HG02642 (cell line): ENCODE measurements at regions not wholly inside any gene's neighbourhood (a gene's known extent, or its start where the extent isn't known, plus 50 kb on each side); places are given as distances from the start of the nearest gene placed in this dataset.

Source experiments
- ATAC-seq: cut with Tn5 transposase; IDR thresholded peaks from one replicate; pipeline ENCODE4 v1.9.1; 2021; ENCODE audit warnings: mild to moderate bottlenecking; ENCODE audit not compliant: unreplicated experiment, poor library complexity

DNA sequence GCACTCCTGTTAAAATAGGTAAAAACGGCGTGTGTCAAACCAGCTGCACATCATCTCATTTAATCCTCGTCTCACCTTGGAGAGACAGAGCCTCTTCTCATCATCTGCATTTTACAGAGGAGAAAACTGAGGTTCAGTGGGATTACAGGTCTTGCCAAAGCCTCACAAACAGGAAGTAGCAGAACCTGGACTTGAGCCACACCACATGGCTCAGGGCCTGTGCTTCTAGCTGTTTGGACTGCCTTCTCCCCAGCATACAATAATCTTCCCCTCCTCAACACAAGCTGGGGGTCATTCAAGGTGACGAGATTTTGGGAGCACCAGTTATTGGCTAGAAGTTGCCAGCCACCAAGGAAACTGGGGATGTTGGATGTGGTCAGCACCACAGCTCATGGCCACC is 167.9 kb upstream of the ZC3H12A start:
- no peak for ATAC-seq

DNA sequence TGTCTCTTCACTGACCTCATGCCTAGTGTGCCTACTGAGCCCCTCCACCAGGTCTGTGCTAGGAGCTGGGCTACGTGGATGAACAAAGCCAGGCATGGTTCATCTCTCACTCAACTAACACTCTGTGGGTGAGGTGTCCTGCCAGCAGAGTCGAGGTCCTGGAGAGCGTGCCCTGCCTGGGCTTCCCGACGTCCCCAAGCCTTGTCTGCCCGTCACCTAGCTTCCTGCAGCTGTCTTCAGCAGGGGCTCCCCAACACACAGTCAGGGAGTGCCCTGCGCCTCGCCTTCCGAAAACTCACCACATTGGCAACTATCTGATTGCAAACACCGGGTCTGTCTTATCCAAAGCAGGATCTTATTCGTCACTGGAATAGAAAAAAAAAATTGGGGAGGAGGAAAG is 167.5 kb upstream of the ZC3H12A start:
- no peak for ATAC-seq

DNA sequence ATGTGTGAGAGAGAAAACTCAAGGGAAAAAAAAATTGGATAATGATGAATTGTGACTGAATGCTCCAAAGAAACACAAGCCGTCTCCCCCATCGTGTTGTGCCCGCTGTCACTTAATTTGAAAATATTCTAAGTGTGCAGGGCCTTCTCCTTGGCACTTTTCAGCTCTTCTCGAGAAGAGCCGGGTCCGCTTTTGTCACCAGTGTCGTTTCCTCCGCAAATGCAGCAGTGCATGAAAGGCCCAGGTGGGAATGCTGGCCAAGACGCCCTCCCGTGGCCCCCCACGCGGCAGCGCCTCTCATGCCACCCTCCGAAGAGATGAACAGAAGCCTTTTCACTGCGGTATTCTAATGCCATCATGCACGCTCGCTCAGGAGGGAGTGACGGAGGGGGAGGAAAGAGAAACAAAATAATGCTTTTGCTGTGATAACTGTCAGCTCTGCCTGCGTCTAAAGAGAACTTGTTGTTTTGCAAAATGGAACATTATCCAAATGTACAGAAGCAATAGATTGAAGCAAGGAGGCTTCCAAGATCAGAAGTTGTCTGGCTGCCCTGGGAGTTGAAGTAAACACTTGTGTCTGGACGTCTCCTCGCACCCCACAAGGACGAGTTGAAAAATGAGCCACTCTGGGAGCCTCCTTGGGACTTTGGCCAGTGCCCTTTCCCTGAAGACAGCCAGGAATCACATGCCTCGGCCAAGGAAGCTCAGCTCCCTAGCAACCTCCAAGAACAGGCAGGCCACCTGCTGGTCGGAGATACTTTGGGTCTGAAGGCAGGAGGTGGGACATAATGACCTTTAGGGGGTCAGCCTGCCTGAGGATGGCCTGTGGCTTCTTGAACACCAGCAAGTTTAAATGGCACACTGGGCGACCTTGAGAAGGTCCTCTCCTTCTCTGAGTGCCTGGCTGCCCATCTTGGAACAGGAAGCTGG is 166.1 kb upstream of the ZC3H12A start:
- ATAC-seq: no peak

DNA sequence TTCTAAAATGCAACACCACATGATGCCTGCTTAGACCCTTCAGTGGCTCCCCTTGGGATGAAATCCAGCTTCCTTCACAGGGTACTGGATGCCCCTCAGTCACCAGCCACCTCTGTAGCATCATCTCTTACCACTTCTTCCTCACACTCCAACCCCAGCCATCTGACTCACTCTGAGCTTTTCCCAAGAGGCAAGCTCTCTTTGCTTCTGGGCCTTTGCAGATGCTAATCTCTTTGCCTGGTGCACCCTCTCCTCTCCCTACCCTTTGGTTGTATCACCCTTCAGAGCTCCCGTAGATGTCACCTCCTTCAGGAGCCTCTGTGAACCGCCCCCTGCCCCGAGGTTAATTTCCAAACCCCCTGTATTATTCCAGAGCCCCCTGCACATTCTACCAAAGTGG is 164.8 kb upstream of the ZC3H12A start:
- ATAC-seq: no peak

DNA sequence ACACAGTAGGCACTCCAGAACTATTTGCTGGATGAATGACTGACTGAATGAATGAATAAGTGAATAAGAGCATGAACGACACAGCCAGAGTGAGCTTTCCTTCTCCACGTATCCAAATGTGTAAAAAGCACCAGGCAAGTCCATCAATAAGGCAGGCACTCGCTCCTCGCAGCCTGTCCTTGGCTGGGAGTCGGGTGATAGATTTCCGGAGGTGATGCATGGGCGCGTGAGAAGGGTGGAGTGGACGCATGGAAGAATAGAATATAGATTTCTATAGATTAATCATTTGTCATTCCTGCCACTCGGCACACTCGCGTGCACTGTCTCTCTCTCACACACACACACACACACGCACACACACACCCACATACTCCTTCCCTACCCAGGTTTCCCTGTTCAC is 164.3 kb upstream of the ZC3H12A start:
- ATAC-seq: no peak

DNA sequence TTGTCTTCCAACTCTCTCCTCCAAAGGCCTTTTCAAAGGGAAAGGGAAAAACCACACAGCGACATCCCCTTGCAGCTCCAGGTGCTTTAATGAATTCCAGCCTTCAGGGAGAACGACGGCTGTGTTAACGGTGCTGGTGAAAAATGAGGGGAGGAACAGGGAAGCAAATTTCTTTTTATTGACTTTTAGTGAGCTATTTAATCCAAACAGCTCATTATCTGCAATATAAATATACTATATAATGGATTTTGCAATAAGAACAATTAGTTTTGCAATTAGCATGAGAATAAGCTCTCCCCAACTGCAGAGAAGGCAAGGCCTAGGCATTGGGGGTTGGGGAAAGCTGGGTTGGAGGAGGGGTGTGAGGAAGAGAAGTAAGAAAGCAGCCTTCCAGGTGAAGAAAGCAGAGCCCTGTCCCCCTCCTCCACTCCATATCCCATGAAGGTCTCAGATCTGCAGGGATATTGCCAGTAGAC is 159.0 kb upstream of the ZC3H12A start:
- ATAC-seq: no peak

DNA sequence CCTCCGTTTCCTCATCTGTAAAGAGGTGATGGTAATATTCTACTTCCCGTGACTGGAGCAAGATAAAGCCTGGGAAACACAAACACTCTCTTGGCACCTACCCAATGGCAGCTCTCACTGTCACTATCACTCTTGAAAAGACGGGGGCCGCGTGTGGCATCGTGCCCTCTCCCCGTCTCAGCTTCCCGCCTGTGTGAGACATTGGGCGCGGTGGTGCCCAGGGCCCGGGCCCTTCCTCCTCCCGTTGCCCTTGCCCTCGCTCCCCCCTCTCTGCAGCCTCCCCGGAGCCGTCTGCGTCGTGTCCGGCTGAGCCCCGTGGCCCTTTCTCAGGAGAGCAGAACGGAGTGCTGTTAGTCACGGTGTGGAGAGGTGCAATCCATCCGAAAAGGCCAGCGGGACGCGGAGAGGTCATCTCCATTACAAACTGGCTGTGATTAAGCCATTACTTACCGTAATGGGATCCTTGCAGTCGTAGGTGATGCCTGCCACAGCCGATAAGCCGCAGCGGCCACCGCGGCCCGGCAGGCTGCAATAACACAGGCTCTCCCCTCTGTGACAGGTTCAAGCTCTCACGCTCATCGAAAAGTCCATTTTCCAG is 156.4 kb upstream of the ZC3H12A start:
- ATAC-seq: no peak

DNA sequence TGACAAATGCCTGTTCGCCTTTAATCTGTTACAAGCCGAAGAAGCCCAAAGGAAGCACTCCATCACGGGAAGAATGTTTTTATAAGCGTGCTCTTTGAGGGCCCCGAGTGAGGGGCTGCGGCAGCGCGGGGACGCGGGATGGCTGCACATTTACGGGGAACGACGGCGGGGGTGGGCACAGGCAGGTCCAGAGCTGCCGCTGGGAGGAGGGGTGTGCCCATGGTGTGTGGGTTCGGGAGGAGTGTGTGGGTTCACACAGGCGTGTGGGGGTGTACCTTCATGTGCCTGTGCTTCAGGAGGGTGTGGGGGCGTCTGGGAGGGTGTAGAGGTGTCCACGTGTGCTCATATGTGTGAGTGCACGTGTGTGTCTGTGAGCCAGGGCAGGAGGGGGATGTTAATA is 155.9 kb upstream of the ZC3H12A start:
- ATAC-seq: no peak

DNA sequence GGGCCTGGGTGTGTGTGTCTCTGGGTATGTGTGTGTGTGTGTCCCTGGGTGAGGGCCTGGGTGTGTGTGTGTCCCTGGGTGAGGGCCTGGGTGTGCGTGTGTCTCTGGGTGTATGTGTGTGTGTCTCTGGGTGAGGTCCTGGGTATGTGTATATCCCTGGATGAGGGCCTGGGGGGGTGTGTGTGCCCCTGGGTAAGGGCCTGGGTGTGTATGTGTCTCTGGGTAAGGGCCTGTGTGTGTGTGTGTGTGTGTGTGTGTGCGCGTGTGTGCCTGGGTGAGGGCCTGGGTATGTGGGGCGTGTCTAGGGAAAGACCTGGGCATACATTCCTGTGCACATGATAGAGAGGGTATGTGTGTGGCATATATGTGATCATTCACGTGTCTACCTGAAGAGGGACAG is 155.1 kb upstream of the ZC3H12A start:
- ATAC-seq: no peak

DNA sequence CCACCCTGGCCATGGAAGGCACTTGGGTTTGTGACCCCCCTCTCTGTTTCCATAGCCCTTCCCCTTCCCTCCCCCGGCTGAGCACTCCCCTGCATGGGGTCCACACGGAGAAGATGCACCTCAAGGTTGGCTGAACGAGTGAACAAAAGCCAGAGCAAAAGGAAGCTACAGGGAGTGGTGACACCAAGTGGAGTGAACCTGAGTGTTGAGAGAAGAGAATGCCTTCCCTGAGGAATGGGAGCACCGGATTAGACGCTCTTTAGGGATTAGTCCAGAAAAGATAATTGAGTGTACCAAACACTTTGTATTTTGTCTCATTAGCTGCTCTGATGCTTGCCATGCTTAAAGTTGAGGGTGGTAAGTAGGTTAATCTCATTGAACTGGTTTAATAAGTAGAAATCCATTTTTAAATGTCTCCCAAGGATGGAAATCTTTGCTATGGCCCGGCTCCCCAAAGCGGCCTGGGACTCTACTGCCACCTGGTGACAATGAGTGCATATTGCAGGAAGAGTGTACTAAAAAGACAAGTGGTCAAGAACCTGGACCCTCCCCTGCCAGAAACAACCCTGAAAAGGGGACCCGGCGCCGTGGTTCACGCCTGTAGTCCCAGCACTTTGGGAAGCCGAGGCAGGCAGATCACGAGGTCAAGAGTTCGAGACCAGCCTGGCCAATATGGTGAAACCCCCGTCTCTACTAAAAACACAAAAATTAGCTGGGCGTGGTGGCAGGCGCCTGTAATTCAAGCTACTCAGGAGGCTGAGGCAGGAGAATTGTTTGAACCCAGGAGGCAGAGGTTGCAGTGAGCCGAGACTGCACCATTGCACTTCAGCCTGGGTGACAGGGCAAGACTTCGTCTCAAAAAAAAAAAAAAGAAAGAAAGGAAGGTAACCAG is 150.6 kb upstream of the ZC3H12A start:
- ATAC-seq: no peak

DNA sequence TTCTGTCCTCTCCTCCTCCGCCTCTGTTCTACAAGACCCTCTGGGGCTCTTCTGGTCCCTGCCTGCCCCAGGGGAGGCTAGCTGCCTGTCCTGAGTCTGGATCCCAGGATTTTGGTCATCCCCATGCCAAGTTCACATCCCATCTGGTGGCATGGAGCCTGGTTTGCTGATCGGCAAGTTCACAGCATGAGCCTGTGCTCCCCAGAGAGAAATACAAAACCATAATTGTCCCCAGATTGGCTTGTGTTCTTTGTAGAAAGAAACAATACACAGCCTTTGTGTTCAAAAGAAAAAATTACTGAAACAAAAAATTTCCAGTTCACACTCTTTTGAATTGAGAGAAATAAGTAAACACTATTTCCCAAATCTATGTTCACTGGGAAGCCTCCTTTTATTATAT is 149.4 kb upstream of the ZC3H12A start:
- no peak for ATAC-seq

DNA sequence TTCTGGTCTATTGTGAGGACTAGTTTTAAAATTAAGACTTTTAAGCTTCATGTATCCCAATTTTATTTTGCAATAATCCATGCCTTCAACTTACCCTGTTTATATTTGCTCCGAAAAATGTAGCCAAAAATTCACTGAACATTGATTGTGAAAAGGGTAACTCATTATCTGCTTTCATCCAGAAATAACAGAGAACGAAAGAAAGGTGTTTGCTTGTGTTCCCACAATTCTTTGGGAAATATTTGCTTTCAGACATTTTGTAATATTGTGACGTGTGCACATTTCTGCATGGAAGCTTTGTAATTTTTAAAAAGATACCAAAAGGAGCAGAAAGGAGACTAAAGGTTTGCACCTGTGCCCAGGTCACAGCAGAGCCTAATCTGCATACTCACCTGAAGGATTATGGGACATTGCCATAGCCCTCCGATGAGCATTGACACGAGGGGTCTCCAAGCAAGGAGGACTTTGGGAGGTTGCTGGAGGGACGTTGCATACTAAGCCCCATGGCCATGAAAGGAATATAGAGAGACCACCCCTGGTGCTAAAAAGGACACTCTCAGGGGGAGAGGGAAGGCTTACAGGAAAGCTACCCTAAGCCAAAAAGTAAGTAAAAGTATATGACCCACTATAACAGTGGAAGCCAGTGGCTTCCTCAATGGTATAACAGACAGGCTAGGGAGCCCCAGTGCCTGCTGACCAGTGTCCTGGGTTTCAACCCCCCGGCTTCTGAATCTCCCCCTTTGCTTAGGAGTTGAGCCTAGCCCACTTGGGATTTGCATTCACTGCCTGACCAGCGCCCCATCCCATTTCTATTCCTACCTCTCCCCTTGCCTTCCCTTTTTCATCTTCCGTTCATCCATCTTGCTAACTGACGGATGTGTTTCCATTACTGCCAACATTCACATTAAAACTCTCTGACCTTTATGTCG is 148.6 kb upstream of the ZC3H12A start:
- ATAC-seq: no peak

DNA sequence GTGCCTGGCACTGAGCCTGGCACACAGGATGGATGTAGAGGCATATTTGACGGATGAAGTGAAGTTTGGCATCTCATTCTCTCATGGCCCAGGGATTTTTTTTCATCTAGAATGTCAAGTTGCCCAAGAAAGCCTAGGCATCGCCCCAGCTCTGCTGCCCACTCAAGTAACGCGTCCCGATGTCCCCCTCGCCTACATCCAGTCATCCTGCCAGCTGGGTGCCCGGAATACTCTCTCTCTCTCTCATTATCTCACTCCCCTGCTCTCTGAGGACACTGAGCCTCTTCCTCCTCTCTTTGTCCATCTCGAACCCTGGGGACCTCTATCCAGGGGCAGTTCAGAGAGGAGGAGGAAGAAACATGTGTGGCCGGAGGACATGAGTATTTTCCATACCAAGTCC is 142.3 kb upstream of the ZC3H12A start:
- no peak for ATAC-seq

DNA sequence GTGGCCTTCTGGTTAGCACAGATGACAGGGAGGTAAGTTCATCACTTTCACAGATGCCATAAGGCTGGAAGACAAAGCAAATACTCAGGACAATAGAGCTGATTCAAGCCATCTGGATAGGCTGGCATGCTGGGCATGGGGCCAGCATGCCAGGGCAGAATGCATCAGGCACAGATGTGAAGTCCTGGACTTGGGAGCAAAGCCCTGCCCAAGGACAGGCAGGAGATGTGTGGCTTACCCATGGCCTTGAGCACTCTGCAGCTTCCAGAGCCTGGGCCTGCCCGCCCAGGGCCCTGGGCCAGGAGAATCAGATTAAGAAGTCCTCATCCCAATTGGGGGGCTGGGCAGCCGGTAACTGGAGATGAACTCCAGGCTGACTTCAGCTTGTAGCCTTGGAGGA is 135.7 kb upstream of the ZC3H12A start:
- no peak for ATAC-seq

DNA sequence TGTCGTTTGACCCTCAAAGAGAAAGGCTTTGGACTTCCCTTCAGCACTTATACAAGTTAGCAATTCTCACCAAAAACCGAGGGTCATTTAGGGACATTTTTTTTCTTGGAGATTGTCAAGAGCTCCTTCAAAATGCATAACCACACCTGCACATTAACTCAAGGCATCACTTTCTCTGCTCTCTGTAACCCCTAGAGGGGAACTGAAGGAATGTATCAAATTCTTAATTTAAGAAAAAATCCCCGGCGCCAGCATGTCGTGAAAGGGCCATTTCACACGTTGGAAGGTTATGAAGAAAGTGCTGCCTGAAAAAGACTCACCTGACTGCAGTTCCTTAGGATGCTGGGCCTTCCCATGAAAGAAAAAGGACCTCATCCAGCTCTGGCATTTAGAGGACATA is 131.6 kb upstream of the ZC3H12A start:
- no peak for ATAC-seq

DNA sequence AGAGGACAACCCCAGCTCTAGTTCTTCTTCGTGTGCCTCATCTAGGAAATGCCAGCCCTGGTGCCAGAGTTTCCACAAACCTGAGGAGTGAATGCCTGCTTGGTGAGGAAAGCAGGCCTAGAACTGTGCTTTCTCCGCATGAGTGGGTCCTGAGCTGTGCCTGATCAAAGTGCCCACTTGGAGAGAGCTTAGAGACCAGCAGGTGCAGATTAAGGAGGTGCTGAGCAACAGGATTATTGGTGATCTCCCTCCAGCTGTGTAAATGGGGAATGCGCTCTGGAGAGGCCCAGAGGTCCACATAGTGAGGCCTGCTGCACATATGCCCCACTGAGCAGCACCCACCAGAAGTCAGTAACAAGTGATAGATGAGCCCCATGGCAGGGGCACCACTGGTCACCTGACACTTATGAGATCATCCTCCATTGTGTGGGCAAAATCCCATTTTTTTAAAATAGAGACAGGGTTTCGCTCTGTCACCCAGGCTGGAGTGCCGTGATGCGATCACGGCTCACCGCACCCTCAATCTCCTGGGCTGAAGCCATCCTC is 127.2 kb upstream of the ZC3H12A start:
- no peak for ATAC-seq

DNA sequence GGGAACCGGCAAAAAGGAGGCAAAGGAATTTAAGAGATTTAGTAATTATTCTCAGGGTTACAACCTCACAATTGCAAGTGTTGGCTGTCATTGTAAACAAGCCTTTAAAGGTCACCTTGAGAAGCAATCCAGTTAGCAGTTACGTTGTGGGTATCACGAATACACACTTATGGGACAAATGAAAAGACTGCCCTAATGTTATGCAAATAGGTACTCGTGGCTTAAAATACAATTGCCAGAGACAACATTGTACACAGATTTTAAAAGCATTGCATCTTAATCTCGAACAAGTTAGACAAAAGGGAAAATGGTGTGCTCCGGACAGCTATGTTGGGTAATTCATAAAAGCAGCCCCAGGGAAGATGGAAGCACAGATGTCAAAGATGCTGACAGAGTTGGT is 120.5 kb upstream of the ZC3H12A start:
- ATAC-seq: no peak

DNA sequence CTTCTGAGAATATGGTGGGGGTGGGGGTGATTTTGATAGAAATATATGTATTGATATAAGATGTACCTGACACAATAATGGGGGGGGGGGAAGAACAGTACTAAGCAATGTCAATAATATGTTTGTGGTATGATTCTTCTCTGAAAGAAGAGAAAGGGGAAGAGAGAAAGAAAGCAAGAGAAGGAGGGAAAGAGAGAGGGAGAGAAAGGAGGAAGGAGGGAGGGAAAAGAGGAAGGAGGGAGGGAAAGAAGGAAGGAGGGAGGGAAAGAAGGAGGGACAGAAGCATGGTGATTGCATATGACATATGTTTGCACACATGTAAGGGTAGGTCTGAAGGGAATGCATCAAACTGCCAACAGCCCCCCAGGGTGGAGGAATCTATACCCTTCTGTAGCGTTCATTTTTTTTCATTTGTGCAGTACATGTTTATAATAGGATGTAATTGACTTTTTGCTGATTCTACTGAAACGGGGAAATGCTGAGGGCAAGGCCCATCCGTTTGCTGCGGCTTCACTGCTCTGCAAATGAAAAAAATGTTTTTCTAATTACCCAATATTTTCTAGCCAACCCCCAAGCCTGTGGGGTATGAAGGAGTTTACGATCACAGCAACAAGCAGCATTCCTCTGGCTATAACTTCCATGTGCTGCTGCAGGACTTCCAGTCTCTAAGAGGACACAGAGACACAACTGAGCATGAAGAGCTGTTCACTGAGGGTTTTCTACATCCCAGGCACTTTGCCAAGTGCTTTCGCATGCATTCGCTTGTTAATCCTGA is 119.3 kb upstream of the ZC3H12A start:
- ATAC-seq: no peak

DNA sequence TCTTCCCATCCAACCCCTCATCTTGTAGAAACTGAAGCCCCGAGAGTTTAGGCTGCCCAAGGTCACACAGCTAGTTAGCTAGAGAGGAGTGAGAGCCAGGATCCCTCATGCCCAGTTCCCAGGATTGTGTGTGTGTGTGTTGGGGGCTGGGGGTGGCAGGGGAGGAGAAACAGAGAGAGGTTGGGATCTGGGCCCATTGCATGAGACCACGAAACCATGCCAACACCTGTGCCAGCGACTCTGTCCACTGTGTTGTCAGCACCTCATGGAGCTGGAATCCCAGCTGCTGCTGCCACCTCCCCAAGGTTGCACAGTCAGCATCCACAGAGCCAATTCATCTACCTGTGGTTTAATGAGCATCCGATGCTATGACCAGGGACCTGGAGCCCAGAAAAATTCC is 115.4 kb upstream of the ZC3H12A start:
- ATAC-seq: no peak
